Kidney epithelial cell (primary cell): ENCODE measurements at regions not wholly inside any gene's neighbourhood (a gene's known extent, or its start where the extent isn't known, plus 50 kb on each side); places are given as distances from the start of the nearest gene placed in this dataset.

Experiments used
- DNase-seq: peaks from one replicate; pipeline ENCODE4 v3.0.0-alpha.2; 2010; ENCODE audit warnings: low read depth
- H3K27me3 ChIP-seq: 2 replicates; pipeline ENCODE4 v1.6.0; 2011; ENCODE audit warnings: low read length; ENCODE audit not compliant: control insufficient read depth, insufficient read depth
- H3K36me3 ChIP-seq: 2 replicates; pipeline ENCODE4 v1.5.1; 2011; ENCODE audit warnings: low read length; ENCODE audit not compliant: control insufficient read depth, insufficient read depth
- H3K4me3 ChIP-seq: 2 replicates; pipeline ENCODE4 v1.5.1; 2011; ENCODE audit warnings: low read depth, mild to moderate bottlenecking, control low read depth, low read length
- CTCF ChIP-seq: IDR thresholded peaks from 2 replicates; pipeline ENCODE4 v1.5.1; 2011; ENCODE audit warnings: mild to moderate bottlenecking, moderate library complexity, low read length, control low read depth, inconsistent platforms; ENCODE audit not compliant: insufficient read depth, poor library complexity, severe bottlenecking

DNA sequence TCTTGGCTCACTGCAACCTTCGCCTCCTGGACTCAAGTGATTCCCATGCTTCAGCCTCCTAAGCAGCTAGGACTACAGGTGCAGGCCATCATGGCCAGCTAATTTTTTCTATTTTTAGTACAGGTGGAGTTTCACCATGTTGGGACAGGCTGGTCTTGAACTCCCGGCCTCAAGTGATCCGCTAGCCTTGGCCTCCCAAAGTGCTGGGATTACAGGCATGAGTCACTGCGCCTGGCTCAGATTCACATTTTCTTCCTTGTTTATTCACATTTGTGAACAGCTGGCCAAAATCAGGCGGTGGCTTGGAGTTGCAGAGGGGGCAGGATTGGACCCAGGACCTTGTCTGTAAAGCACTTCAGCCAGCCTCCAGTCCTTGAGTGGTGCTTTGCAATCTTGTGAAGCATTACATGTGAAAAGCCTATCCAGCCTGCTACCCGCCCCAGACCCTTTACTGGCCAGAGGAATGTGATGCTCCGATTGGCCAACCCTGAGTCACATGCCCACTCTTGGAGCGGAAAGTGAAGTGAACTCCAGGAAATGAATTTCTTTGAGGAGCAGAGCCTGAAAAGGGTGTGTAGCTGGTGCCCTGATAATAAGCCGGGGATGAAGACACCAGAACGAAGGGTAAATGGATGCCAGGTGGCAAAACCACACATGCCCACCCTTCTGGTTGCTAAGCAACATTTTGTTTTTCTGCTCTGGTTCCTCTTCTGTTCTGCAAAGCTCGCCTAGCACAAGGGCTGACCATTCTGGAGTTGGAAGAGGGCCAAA lies 62.6 kb upstream of the PTPRJ start:
- no peaks in the 10 kb centered on the region for H3K27me3 ChIP-seq
- no peak overlapping the region for H3K4me3 ChIP-seq
- DNase-seq, result peak; percentile 39
- H3K36me3 ChIP-seq, result no peaks in the 10 kb centered on the region
- no peak for TF ChIP-seq CTCF

DNA sequence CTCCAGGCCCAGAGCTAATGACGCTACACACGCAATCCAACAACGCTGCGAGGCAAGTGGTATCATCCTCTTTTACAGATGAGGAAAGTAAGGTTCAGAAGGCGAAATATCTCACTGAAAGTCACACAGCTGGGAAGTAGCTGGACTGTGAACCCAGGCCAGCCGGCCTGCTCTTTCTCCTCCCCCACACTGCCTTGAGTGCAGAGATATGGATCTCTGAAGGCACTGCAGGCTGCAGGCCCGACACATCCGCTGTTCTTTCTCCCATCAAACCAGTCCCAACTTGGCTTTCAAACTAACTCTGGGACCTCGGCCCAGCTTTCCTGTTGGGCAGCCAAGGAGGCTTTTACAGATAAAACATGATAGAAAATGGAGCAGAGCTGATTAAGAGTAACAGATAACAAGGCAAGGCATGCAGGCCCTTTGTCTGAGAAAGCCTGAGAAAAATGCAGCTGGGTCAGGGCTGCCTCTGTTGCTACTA lies 64.0 kb upstream of the PTPRJ start:
- DNase-seq, result no peak
- TF ChIP-seq CTCF, result no peak
- Histone ChIP-seq H3K4me3 (no peak overlapping the region), H3K27me3 (no peaks in the 10 kb centered on the region), H3K36me3 (no peaks in the 10 kb centered on the region)

- Histone ChIP-seq H3K27me3 (no peaks in the 10 kb centered on the region), H3K4me3 (no peak overlapping the region), H3K36me3 (no peaks in the 10 kb centered on the region)
- DNase-seq, result no peak
- TF ChIP-seq CTCF, result no peak
Measured at GRCh38 chr11:47915783-47916182, 64.6 kb upstream of the PTPRJ start.

GRCh38 chr11:47915374-47915773 lies 65.0 kb upstream of the PTPRJ start:
- no peak for TF ChIP-seq CTCF
- no peak for DNase-seq
- H3K27me3 ChIP-seq, result no peaks in the 10 kb centered on the region
- H3K4me3 ChIP-seq, result no peak overlapping the region
- H3K36me3 ChIP-seq, result no peaks in the 10 kb centered on the region

DNA sequence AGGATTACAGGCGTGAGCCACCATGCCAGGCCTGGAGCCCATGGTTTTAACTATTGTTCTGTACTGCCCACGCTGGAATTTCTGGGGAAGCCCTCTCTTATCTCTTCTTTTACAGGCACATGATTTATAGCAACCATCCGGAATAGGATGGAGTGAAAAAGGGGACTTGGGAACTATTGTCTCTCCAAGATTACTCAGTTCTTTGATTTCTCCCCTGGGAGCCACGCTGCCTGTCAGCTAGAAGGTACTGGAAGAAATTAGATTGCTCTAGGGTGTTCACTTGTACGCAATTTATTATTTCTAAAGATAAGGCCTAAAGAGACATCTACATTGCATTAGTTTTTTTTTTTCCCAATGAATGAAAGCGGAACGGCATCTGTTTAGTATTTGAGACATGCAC lies 65.6 kb upstream of the PTPRJ start:
- no peak for TF ChIP-seq CTCF
- H3K4me3 ChIP-seq, result no peak overlapping the region
- no peak for DNase-seq
- H3K36me3 ChIP-seq, result no peaks in the 10 kb centered on the region
- H3K27me3 ChIP-seq, result no peaks in the 10 kb centered on the region

DNA sequence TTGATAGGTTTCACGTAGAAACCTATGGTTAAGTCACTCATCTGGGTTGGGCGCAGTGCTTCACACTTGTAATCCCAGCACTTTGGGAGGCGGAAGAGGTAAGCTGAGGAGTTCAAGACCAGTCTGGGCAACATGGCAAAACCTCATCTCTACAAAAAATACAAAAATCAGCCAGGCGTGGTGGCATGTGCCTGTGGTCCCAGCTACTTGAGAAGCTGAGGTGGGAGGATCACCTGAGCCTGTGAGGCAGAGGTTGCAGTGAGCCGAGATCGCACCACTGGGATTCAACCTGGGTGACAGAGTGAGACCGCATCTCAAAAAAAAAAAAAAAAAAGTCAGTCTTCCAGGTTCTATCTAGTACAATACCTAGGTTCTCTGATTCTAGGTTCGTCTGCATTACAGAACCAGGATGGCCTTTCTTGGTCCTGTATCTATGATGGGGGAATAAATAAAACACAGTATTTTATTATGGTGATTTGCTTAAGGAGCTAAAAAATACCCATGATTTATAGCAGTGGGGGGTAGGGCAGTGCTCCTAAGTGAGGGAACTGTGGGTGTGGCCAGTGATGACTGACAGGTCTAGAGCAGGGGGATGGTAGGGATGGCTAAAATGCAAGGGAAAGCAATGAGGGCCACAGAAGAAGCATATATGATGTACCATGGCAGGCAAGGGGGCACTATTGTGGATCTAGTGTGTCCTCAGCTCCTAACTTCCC lies 65.5 kb upstream of the NUP160 start:
- no peaks in the 10 kb centered on the region for H3K36me3 ChIP-seq
- DNase-seq, result no peak
- no peak for TF ChIP-seq CTCF

More for the DNA sequence above, 65.5 kb upstream of the NUP160 start:
- H3K27me3 ChIP-seq, result no peaks in the 10 kb centered on the region
- no peak overlapping the region for H3K4me3 ChIP-seq
